NCI-H345 (cell line): ENCODE measurements at regions not wholly inside any gene's neighbourhood (a gene's known extent, or its start where the extent isn't known, plus 50 kb on each side); places are given as distances from the start of the nearest gene placed in this dataset.
A peak's percentile ranks its signal among the peaks of the same experiment; 100 is the strongest.

Source experiments
- DNase-seq: peaks from one replicate; lab custom pipeline; 2025; lab: John Stamatoyannopoulos, UW

DNA sequence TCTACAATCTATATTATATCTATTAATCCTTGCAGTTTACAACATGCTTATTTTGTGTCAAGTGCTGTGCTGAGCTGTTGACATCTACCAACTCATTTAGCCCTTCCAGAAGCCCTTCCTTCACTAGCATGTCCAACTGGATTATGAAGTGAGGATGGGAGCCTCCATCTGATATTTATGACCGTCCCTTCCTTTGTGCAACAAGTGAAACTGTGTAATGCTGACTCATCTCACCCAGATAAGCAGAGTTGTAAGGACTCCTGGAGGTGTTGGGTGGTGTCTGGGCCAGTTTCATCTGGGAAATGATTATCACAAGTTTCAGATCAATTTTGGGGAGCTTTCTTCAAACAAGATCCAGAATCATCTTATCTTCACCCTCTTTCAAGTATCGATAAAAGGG, 156.6 kb upstream of the ETAA1 start:
- DNase-seq, result no peak

GRCh38 chr2:67241453-67241852, 155.7 kb upstream of the ETAA1 start:
- DNase-seq, result no peak

- DNase-seq, result no peak
Observed at GRCh38 chr2:67242456-67242855, 154.7 kb upstream of the ETAA1 start.

DNA sequence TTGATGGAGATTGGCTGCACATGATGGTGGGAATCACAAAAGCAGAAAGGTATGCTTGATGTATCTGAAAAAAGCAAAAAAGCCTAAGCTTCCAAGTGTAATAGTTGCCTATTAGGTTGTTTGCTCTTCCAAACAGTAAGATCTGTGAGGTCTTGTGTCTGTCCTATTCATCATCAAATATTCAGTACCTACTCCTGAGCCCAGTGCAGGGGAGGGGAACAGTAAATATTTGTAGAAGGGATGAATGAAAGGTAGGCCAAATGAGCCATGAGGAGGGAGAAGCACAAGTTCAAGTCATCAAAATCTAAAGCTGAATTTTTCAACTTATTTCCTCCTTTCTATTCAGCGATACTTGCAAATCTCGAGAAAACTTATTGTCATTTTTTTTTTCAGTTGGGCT, 153.2 kb upstream of the ETAA1 start:
- peak; percentile 81 for DNase-seq

DNA sequence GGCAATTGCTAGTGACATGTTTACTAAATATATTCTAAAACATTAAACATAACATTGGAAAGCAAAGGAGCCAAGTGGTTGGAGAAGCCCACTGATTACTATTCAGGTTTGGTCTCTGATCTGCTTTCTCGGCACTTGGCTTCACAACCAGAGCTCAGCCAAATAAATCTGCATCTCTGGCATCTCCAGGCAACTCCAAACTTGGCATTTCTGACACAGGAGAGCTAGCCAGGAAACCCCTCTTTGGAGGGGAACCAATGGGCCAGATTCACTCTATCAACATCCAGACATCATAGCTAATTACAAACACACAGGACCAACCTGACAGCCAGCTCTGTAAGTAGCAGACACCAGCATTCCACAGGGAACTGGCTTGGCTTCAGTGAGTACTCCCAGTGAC, 150.3 kb upstream of the ETAA1 start:
- DNase-seq, result no peak

- DNase-seq, result no peak
Observed at GRCh38 chr2:67251741-67252140, 145.4 kb upstream of the ETAA1 start.

DNA sequence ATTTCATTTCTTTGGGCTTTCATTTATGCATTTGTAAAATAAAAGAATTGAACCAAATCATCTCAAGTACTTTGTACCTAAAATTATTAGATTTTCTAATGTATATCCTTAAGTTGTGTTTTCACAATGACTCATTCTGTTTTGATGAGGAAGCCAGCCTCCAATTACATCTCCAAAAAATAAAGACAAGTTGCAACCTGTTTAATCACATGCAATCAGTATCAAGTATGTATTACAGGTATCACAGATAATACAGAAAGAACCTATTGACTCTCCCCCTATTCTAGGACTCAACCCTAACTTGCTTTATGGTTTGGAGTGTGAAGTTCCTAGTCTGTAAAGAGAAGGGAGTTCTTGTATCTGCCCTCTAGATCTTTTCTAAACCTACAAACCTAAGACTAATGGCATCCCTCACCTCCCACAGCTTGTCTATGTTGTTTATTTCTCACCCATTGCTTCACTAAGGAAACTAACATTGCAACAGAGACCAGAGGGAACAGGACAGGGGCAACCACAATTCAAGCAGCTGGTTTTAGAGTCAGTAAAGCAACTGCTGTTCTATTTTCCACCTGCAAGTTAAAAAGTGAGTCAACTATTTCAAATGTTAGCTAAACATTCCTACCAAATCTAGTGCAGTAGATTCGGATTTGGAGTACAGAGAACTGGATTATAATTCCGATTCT, 141.1 kb upstream of the ETAA1 start:
- DNase-seq, result no peak

- DNase-seq, result no peak
Observed at GRCh38 chr2:67256892-67257291, 140.2 kb upstream of the ETAA1 start.

DNA sequence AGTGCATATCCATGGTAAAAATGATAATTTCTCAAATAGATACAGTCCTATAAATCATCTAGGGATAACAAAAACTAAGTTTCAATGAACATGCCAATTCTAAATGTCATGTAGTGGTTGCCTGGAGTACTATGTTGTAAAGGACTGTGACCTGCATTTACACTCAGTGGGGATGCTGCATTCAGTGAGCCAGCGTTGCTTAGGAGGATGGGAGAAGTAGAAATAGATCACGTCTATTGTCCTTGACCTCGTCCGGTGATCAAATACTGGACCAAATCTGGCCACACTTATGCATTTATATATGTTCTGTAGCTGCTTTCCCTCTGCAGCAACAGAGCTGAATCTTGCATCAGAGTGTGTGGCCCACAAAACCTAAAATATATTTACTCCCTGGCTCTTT, 139.0 kb upstream of the ETAA1 start:
- no peak for DNase-seq

DNA sequence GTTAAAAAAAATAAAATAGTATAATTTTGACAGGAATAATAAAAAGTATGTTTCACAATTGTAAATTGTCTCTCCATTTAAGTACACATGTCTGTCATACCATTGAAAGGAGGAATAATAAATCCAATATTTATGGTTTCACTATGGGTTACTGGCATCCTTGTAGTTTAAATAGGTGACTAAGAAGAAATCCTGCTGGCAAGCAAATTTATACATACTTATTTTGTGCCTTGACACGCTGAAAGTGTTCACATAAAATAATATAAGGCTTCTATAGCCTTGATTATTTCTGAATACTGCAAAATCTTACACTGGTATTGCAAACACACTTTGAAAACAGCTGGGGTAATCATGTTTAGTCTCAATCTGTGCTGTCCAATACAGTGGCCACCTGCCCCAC, 138.3 kb upstream of the ETAA1 start:
- DNase-seq, result no peak

GRCh38 chr2:67259556-67260342, 137.4 kb upstream of the ETAA1 start:
- peak; percentile 14 for DNase-seq

GRCh38 chr2:67260343-67261277, 136.5 kb upstream of the ETAA1 start:
- DNase-seq, result no peak

GRCh38 chr2:67267241-67267640, 129.9 kb upstream of the ETAA1 start:
- no peak for DNase-seq

DNA sequence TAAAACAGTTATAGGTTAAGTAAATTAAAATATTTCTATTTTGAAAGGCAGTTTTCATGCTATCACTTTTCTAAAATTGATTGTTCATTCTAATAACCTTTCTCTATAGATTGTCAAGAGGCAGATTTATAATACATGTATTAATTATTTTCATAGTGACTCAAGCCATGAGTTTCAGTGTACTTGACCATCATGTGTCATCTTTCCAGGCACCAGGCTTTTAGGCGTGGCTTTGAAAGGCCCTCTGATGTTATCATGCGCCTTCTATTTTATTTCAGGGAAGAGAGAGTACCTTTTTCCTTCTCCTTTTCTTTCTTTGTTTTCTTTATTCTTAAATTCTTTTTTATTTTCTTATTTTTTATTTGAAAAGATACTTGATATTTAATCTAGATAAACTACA, 128.3 kb upstream of the ETAA1 start:
- no peak for DNase-seq

DNA sequence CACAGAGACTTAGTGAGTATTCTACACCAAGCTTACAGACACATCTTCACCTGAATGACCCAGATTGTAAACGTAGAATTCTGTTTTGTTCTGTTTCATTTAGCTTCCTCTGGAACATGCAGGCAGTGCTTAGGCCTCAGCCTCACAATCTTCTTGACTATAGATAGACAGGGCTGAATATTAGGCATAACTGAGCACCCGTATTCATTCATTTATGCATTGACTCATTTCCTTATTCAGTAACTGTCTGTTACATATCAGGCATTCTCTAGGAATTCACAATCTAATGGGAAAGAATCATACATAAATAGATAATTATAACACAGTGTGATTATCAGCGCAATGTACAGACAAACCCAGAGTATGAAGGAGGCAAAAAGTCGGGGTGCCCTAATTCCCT, 124.9 kb upstream of the ETAA1 start:
- no peak for DNase-seq

- no peak for DNase-seq
Observed at GRCh38 chr2:67277450-67277849, 119.7 kb upstream of the ETAA1 start.

DNA sequence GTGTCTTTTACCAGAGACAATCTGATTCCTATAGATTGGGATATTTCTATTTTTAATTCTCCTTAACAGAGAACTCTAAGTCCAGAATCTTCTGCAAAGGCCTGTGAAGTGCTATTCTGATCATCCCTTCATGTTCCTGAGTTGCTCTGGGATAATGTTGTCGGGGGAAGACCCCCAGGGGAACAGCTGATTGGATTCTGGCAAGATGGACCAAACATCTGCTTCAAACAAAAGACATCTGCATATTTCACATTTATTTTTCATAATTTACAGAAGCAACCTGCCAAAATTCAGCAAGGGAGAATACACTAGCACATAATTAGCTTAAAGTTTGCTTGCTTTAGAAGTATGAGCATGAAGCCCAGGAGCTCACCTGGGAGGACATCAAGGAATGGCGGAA, 116.0 kb upstream of the ETAA1 start:
- no peak for DNase-seq

- no peak for DNase-seq
Observed at GRCh38 chr2:67283641-67284040, 113.5 kb upstream of the ETAA1 start.

DNA sequence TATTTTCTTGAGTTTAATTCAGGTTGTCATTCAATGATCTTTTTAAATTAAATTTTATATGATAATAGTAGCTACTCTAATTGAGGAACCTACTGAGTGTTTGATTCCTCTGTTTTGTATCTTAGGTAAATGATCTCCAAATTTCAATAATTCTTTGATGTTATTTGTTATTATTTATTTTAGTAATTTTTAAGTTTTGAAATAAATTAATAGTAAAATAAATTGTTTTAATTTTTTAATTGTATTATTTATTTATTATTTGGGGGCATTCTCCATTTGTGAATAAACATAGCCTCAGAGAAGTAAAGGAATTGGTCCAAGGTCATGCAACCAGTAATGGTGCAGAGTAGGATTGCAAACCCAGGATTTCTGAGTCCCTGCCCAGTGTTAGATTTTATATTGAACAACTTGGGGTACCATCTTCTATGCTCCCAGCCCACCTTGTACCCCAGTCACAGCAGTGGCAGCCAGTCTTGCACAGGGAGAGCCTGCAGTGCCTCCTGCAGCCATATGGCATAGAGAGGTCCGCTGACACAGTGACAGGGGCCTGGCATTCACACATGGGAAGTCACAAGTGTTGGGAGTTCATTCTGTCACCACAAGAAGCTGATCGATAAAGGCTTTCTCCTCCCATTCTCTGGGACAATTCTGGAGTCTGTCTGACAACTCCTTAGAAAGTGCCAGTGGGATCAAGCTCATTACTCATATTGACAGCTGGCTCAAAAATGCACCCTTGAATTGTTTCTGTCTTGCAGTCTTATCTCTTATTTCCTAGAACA, 110.0 kb upstream of the ETAA1 start:
- DNase-seq, result no peak

GRCh38 chr2:67289271-67289670, 107.9 kb upstream of the ETAA1 start:
- DNase-seq, result no peak

DNA sequence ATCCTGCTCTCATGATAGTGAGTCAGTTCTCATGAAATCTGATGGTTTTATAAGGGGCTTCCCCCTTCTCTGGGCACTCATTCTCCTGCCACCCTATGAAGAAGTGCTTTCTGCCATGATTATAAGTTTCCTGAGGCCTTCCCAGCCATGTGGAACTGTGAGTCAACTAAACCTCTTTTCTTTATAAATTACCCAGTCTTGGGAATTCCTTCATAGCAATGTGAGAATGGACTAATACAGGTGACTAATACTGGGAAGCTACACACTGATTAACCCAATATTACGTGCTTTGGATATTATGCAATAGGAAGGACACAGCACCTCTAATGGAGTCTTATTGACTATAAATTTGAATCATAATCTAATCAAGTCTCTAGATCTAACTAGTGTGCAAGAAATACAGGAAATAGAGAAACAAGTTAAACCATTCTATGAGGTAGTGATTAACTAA, 107.2 kb upstream of the ETAA1 start:
- no peak for DNase-seq
